GM12892 (cell line): ENCODE measurements at regions not wholly inside any gene's neighbourhood (a gene's known extent, or its start where the extent isn't known, plus 50 kb on each side); places are given as distances from the start of the nearest gene placed in this dataset.

ENCODE experiments used
- POLR2A ChIP-seq: IDR thresholded peaks from 2 replicates; pipeline ENCODE4 v1.6.1; 2011; ENCODE audit warnings: low read depth, low read length, control low read depth
- POLR2AphosphoS5 ChIP-seq: IDR thresholded peaks from 2 replicates; pipeline ENCODE4 v1.6.1; 2011; ENCODE audit warnings: low read depth, low read length, control low read depth
- TAF1 ChIP-seq: IDR thresholded peaks from 2 replicates; pipeline ENCODE4 v1.6.1; 2011; ENCODE audit warnings: low read depth, mild to moderate bottlenecking, control low read depth, low read length, borderline replicate concordance

GRCh38 chr5:167309941-167310517, 981.4 kb upstream of the WWC1 start:
- TF ChIP-seq POLR2A (no peak), POLR2AphosphoS5 (no peak), TAF1 (no peak)
